Neural cell (in vitro differentiated cells): ENCODE measurements at regions not wholly inside any gene's neighbourhood (a gene's known extent, or its start where the extent isn't known, plus 50 kb on each side); places are given as distances from the start of the nearest gene placed in this dataset.

Experiments used
- H2AFZ ChIP-seq: fragments of 200-600, 300-800 bp; sonication (generic), shearing (Covaris generic); 2 replicates; pipeline ENCODE4 v1.6.0; 2014; ENCODE audit warnings: low read depth, mild to moderate bottlenecking, antibody characterized with exemption, low read length, moderate library complexity
- H3F3A ChIP-seq: fragments of 200-600 bp; shearing (Covaris generic); 2 replicates; pipeline ENCODE4 v1.6.1; 2016; ENCODE audit warnings: mild to moderate bottlenecking, moderate library complexity, mixed read lengths, antibody characterized with exemption, low read length; ENCODE audit not compliant: insufficient read depth, poor library complexity, severe bottlenecking
- H3K27ac ChIP-seq: fragments of 200-600, 300-800 bp; sonication (generic), shearing (Covaris generic); 2 replicates; pipeline ENCODE4 v1.5.1; 2014; ENCODE audit warnings: mild to moderate bottlenecking, low read length, moderate library complexity
- H3K27me3 ChIP-seq: fragments of 300-800, 200-600 bp; sonication (generic), shearing (Covaris generic); 2 replicates; pipeline ENCODE4 v1.6.0; 2014; ENCODE audit warnings: mild to moderate bottlenecking, low read depth, low read length, moderate library complexity; ENCODE audit not compliant: insufficient read depth
- H3K36me3 ChIP-seq: fragments of 300-800, 200-600 bp; sonication (generic), shearing (Covaris generic); 2 replicates; pipeline ENCODE4 v1.5.1; 2014; ENCODE audit warnings: mild to moderate bottlenecking, antibody characterized with exemption, low read length, moderate library complexity; ENCODE audit not compliant: insufficient read depth
- H3K4me2 ChIP-seq: fragments of 300-800, 200-600 bp; sonication (generic), shearing (Covaris generic); 2 replicates; pipeline ENCODE4 v1.6.0; 2014; ENCODE audit warnings: mild to moderate bottlenecking, low read length
- H3K4me3 ChIP-seq: fragments of 300-800, 200-600 bp; sonication (generic), shearing (Covaris generic); 2 replicates; pipeline ENCODE4 v1.5.1; 2014; ENCODE audit warnings: mild to moderate bottlenecking, low read length, moderate library complexity
- H3K79me2 ChIP-seq: fragments of 200-600 bp; shearing (Covaris generic); replicated peaks from 2 replicates; pipeline ENCODE4 v1.6.0; 2014; ENCODE audit warnings: mild to moderate bottlenecking, low read length, moderate library complexity; ENCODE audit not compliant: insufficient read depth
- H3K9ac ChIP-seq: fragments of 300-800, 200-600 bp; sonication (generic), shearing (Covaris generic); 2 replicates; pipeline ENCODE4 v1.6.1; 2016; ENCODE audit warnings: mild to moderate bottlenecking, low read length, mixed read lengths
- H3K9me2 ChIP-seq: fragments of 200-600 bp; shearing (Covaris generic); 2 replicates; pipeline ENCODE4 v1.6.1; 2016; ENCODE audit warnings: mild to moderate bottlenecking, low read length, mixed read lengths; ENCODE audit not compliant: insufficient read depth
- H3K9me3 ChIP-seq: fragments of 200-600, 300-800 bp; sonication (generic), shearing (Covaris generic); 2 replicates; pipeline ENCODE4 v1.6.1; 2016; ENCODE audit warnings: mild to moderate bottlenecking, mixed run types, low read length, moderate library complexity, mixed read lengths
- H4K20me1 ChIP-seq: fragments of 200-600 bp; shearing (Covaris generic); 2 replicates; pipeline ENCODE4 v1.6.1; 2016; ENCODE audit warnings: mild to moderate bottlenecking, mixed run types; ENCODE audit not compliant: insufficient read depth
- CTCF ChIP-seq: fragments of 450-650 bp; IDR thresholded peaks from 2 replicates; pipeline ENCODE4 v1.5.1; 2014; ENCODE audit warnings: antibody characterized with exemption, mild to moderate bottlenecking, moderate library complexity; ENCODE audit not compliant: poor library complexity, severe bottlenecking
- EP300 ChIP-seq: fragments of 450-650 bp; conservative IDR thresholded peaks from 2 replicates; pipeline ENCODE4 v1.6.1; 2014; ENCODE audit warnings: antibody characterized with exemption, mild to moderate bottlenecking, moderate library complexity; ENCODE audit not compliant: poor library complexity, severe bottlenecking
- EZH2 ChIP-seq: fragments of 200-600, 300-800 bp; shearing (Covaris generic), sonication (generic); IDR thresholded peaks from 2 replicates; pipeline ENCODE4 v1.6.1; 2014; ENCODE audit warnings: antibody characterized with exemption, low read length, borderline replicate concordance, mild to moderate bottlenecking; ENCODE audit not compliant: insufficient read depth, poor library complexity, severe bottlenecking
- MXI1 ChIP-seq: fragments of 450-650 bp; conservative IDR thresholded peaks from 2 replicates; pipeline ENCODE4 v1.6.1; 2014; ENCODE audit warnings: antibody characterized with exemption, mild to moderate bottlenecking; ENCODE audit not compliant: poor library complexity, severe bottlenecking
- POLR2AphosphoS5 ChIP-seq: IDR thresholded peaks from 2 replicates; pipeline ENCODE4 v1.6.1; 2012
- RAD21 ChIP-seq: fragments of 450-650 bp; conservative IDR thresholded peaks from 2 replicates; pipeline ENCODE4 v1.6.1; 2014; ENCODE audit warnings: antibody characterized with exemption, mild to moderate bottlenecking, moderate library complexity
- REST ChIP-seq: IDR thresholded peaks from 2 replicates; pipeline ENCODE4 v1.6.1; 2012; ENCODE audit warnings: borderline replicate concordance
- SMC3 ChIP-seq: fragments of 450-650 bp; conservative IDR thresholded peaks from 2 replicates; pipeline ENCODE4 v1.6.1; 2014; ENCODE audit warnings: antibody characterized with exemption, mild to moderate bottlenecking, moderate library complexity; ENCODE audit not compliant: poor library complexity
- TAF1 ChIP-seq: IDR thresholded peaks from 2 replicates; pipeline ENCODE4 v1.6.1; 2012; ENCODE audit warnings: low read depth

- H3K9me3 ChIP-seq, result no peaks in the 10 kb centered on the region
- H3K27ac ChIP-seq, result no peak overlapping the region
- no peak overlapping the region for H3K4me3 ChIP-seq
- no peaks in the 10 kb centered on the region for H4K20me1 ChIP-seq
- TF ChIP-seq RAD21, result no peak
- no peak for TF ChIP-seq POLR2AphosphoS5
- no peak for TF ChIP-seq EP300
- no peak for TF ChIP-seq REST
- no peak for TF ChIP-seq SMC3
- no peak for TF ChIP-seq CTCF
- TF ChIP-seq TAF1, result no peak
- TF ChIP-seq MXI1, result no peak
- TF ChIP-seq EZH2, result no peak
- no peaks in the 10 kb centered on the region for H3K9me2 ChIP-seq
- H3K36me3 ChIP-seq, result no peaks in the 10 kb centered on the region
- no peak overlapping the region for H2AFZ ChIP-seq
- H3K27me3 ChIP-seq, result no peaks in the 10 kb centered on the region
- H3K9ac ChIP-seq, result no peak overlapping the region
- no peaks in the 10 kb centered on the region for H3F3A ChIP-seq
- no peak overlapping the region for H3K4me2 ChIP-seq
- H3K79me2 ChIP-seq, result no peaks in the 10 kb centered on the region
Measured at GRCh38 chr7:49563693-49564378, 209.6 kb upstream of the VWC2 start.

- H3K27me3 ChIP-seq, result no peaks in the 10 kb centered on the region
- H3K27ac ChIP-seq, result no peak overlapping the region
- no peaks in the 10 kb centered on the region for H4K20me1 ChIP-seq
- H3K4me3 ChIP-seq, result no peak overlapping the region
- no peak overlapping the region for H3K4me2 ChIP-seq
- no peaks in the 10 kb centered on the region for H3K9me2 ChIP-seq
- no peaks in the 10 kb centered on the region for H3K79me2 ChIP-seq
- H3K36me3 ChIP-seq, result no peaks in the 10 kb centered on the region
- no peaks in the 10 kb centered on the region for H3F3A ChIP-seq
- TF ChIP-seq EZH2 (no peak), TAF1 (no peak), SMC3 (no peak), RAD21 (no peak), REST (no peak), POLR2AphosphoS5 (no peak), CTCF (no peak), MXI1 (no peak), EP300 (no peak)
- H2AFZ ChIP-seq, result no peak overlapping the region
- H3K9ac ChIP-seq, result no peak overlapping the region
- no peaks in the 10 kb centered on the region for H3K9me3 ChIP-seq
Measured at GRCh38 chr7:49564379-49564714, 209.1 kb upstream of the VWC2 start.
